HL-60 (cell line): ENCODE measurements at regions not wholly inside any gene's neighbourhood (a gene's known extent, or its start where the extent isn't known, plus 50 kb on each side); places are given as distances from the start of the nearest gene placed in this dataset.

Source experiments
- POLR2AphosphoS5 ChIP-seq: IDR thresholded peaks from 2 replicates; pipeline ENCODE4 v1.6.1; 2012; ENCODE audit warnings: low read depth
- TF ChIP-seq, protein P1 (sequence below): IDR thresholded peaks from one replicate; pipeline ENCODE4 v1.5.1; 2011; ENCODE audit warnings: low read length, control low read depth, inconsistent platforms; ENCODE audit not compliant: insufficient read depth
- TF ChIP-seq, protein P2 (sequence below): IDR thresholded peaks from 2 replicates; pipeline ENCODE4 v1.6.1; 2012; ENCODE audit warnings: low read depth; ENCODE audit not compliant: insufficient replicate concordance

DNA sequence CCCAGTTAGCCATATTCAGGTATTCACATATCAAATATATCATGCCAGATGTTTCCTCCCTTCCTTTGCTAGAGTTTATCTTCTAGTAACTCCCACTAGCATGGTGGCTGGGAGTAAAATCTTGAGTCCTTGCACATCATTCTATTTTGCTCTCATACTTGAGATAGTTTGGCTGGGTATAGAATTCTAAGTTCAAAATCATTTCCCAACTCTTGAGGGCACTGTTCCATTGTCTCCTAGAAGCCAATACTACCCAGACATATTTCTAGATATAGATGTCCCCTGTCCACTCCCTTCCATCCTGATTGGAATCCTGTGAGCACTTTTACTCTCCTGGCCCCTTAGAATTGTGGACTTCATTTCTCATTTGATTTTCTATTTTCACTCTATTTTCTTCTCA is 104.7 kb downstream of the ZFP64 start:
- no peak for TF ChIP-seq POLR2AphosphoS5
- TF ChIP-seq, protein P1, sequence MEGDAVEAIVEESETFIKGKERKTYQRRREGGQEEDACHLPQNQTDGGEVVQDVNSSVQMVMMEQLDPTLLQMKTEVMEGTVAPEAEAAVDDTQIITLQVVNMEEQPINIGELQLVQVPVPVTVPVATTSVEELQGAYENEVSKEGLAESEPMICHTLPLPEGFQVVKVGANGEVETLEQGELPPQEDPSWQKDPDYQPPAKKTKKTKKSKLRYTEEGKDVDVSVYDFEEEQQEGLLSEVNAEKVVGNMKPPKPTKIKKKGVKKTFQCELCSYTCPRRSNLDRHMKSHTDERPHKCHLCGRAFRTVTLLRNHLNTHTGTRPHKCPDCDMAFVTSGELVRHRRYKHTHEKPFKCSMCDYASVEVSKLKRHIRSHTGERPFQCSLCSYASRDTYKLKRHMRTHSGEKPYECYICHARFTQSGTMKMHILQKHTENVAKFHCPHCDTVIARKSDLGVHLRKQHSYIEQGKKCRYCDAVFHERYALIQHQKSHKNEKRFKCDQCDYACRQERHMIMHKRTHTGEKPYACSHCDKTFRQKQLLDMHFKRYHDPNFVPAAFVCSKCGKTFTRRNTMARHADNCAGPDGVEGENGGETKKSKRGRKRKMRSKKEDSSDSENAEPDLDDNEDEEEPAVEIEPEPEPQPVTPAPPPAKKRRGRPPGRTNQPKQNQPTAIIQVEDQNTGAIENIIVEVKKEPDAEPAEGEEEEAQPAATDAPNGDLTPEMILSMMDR = no peak
- TF ChIP-seq, protein P2, sequence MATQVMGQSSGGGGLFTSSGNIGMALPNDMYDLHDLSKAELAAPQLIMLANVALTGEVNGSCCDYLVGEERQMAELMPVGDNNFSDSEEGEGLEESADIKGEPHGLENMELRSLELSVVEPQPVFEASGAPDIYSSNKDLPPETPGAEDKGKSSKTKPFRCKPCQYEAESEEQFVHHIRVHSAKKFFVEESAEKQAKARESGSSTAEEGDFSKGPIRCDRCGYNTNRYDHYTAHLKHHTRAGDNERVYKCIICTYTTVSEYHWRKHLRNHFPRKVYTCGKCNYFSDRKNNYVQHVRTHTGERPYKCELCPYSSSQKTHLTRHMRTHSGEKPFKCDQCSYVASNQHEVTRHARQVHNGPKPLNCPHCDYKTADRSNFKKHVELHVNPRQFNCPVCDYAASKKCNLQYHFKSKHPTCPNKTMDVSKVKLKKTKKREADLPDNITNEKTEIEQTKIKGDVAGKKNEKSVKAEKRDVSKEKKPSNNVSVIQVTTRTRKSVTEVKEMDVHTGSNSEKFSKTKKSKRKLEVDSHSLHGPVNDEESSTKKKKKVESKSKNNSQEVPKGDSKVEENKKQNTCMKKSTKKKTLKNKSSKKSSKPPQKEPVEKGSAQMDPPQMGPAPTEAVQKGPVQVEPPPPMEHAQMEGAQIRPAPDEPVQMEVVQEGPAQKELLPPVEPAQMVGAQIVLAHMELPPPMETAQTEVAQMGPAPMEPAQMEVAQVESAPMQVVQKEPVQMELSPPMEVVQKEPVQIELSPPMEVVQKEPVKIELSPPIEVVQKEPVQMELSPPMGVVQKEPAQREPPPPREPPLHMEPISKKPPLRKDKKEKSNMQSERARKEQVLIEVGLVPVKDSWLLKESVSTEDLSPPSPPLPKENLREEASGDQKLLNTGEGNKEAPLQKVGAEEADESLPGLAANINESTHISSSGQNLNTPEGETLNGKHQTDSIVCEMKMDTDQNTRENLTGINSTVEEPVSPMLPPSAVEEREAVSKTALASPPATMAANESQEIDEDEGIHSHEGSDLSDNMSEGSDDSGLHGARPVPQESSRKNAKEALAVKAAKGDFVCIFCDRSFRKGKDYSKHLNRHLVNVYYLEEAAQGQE = no peak
